H1 (cell line): ENCODE measurements at regions not wholly inside any gene's neighbourhood (a gene's known extent, or its start where the extent isn't known, plus 50 kb on each side); places are given as distances from the start of the nearest gene placed in this dataset.

Experiments
- CTCF ChIA-PET: fragments of 300-600 bp; sonication (Branson Sonifier 250); formaldehyde crosslinking; loops from one replicate; lab custom pipeline; 2021; ENCODE audit not compliant: partially characterized antibody; lab: Charles Lee
- POLR2A ChIA-PET: fragments of 300-600 bp; sonication (Branson Sonifier 250); formaldehyde crosslinking; loops from one replicate; lab custom pipeline; 2021; ENCODE audit warnings: inconsistent platforms; ENCODE audit not compliant: partially characterized antibody; lab: Charles Lee
- DNase-seq, 2 experiments: peaks; one replicate each; pipeline versions ENCODE4 v3.0.0 to v3.0.0-alpha.2; 2010 to 2022; ENCODE audit warnings: low spot score in 2 of 2, low read depth in 1 of 2, mixed read lengths in 1 of 2
- FAIRE-seq: peaks from 2 replicates; lab custom pipeline; 2011; peaks lifted over from hg19 to GRCh38; lab: Jason Lieb, UNC
- H2AFZ ChIP-seq: 2 replicates; pipeline ENCODE4 v1.8.1; 2012; ENCODE audit warnings: low read length, inconsistent platforms
- H2AK5ac ChIP-seq: 2 replicates; pipeline ENCODE4 v1.6.1; 2013; ENCODE audit warnings: low read depth, low read length
- H2BK120ac ChIP-seq: replicated peaks from 2 replicates; pipeline ENCODE3; 2013; ENCODE audit warnings: low read depth, low read length, inconsistent platforms
- H2BK12ac ChIP-seq: 2 replicates; pipeline ENCODE4 v1.6.1; 2013; ENCODE audit warnings: low read depth, low read length
- H2BK15ac ChIP-seq: 2 replicates; pipeline ENCODE4 v1.6.1; 2013; ENCODE audit warnings: low read length
- H2BK20ac ChIP-seq: 2 replicates; pipeline ENCODE4 v1.6.1; 2013; ENCODE audit warnings: low read length
- H2BK5ac ChIP-seq: 2 replicates; pipeline ENCODE4 v1.6.1; 2013; ENCODE audit warnings: low read depth, low read length
- H3K14ac ChIP-seq: 2 replicates; pipeline ENCODE4 v1.6.1; 2013; ENCODE audit warnings: inconsistent platforms; ENCODE audit not compliant: insufficient read length
- H3K18ac ChIP-seq: 2 replicates; pipeline ENCODE4 v1.6.1; 2013; ENCODE audit warnings: low read length; ENCODE audit errors: extremely low read depth
- H3K23ac ChIP-seq: 2 replicates; pipeline ENCODE4 v1.6.1; 2013; ENCODE audit warnings: inconsistent platforms; ENCODE audit not compliant: insufficient read length
- H3K23me2 ChIP-seq: 2 replicates; pipeline ENCODE4 v1.6.1; 2013; ENCODE audit warnings: low read depth, low read length
- H3K27ac ChIP-seq: 2 replicates; pipeline ENCODE4 v1.6.1; 2011; ENCODE audit warnings: low read depth, low read length, inconsistent platforms
- H3K27me3 ChIP-seq, 4 experiments: replicated peaks in 1 of 4; 1 replicate in 1 of 4; 2 replicates in 3 of 4; pipeline versions ENCODE4 v1.6.1 to v1.8.1; 2011 to 2013; ENCODE audit warnings: low read length in 3 of 4, mild to moderate bottlenecking in 3 of 4, inconsistent platforms in 2 of 4, mixed read lengths in 2 of 4, moderate library complexity in 1 of 4; ENCODE audit not compliant: control insufficient read depth in 3 of 4, insufficient read depth in 3 of 4; ENCODE audit errors: extremely low read depth in 1 of 4
- H3K36me3 ChIP-seq, 4 experiments: 2 replicates each; pipeline versions ENCODE4 v1.6.1 to v1.8.1; 2011 to 2013; ENCODE audit warnings: mild to moderate bottlenecking in 4 of 4, low read length in 3 of 4, moderate library complexity in 2 of 4, control low read depth in 1 of 4, inconsistent platforms in 1 of 4; ENCODE audit not compliant: insufficient read depth in 4 of 4, control insufficient read depth in 2 of 4
- H3K4ac ChIP-seq: replicated peaks from 2 replicates; pipeline ENCODE3; 2013; ENCODE audit warnings: low read length, low read depth, mixed read lengths, inconsistent platforms; ENCODE audit not compliant: insufficient read length
- H3K4me1 ChIP-seq, 4 experiments: replicated peaks in 1 of 4; 1 replicate in 1 of 4; 2 replicates in 3 of 4; pipeline versions ENCODE4 v1.6.1 to v1.8.1; 2011 to 2013; ENCODE audit warnings: low read length in 3 of 4, inconsistent platforms in 2 of 4, mixed read lengths in 1 of 4; ENCODE audit not compliant: insufficient read depth in 4 of 4, control insufficient read depth in 3 of 4
- H3K4me2 ChIP-seq, 2 experiments: 2 replicates each; pipeline versions ENCODE4 v1.6.1 to v1.8.1; 2011 to 2013; ENCODE audit warnings: low read depth in 2 of 2, low read length in 2 of 2, control low read depth in 1 of 2, inconsistent platforms in 1 of 2, mild to moderate bottlenecking in 1 of 2; ENCODE audit not compliant: insufficient read depth in 1 of 2
- H3K4me3 ChIP-seq, 4 experiments: fragments of 200-600, 300-600 bp in 1 of 4; sonication (generic), shearing (Covaris generic), sonication (Bioruptor Twin) in 1 of 4; 2 replicates each; pipeline versions ENCODE4 v1.5.1 to v1.8.1; 2011 to 2016; ENCODE audit warnings: low read length in 4 of 4, low read depth in 3 of 4, control low read depth in 2 of 4, inconsistent platforms in 2 of 4, mild to moderate bottlenecking in 2 of 4, mixed read lengths in 1 of 4, moderate library complexity in 1 of 4; ENCODE audit not compliant: insufficient read depth in 2 of 4; ENCODE audit errors: extremely low read depth in 1 of 4
- H3K56ac ChIP-seq: replicated peaks from 2 replicates; pipeline ENCODE3; 2013; ENCODE audit warnings: low read depth, mild to moderate bottlenecking, mixed read lengths, low read length, inconsistent platforms; ENCODE audit not compliant: insufficient read length
- H3K79me1 ChIP-seq: 2 replicates; pipeline ENCODE4 v1.6.1; 2013; ENCODE audit warnings: low read depth, low read length, control low read depth
- H3K79me2 ChIP-seq, 2 experiments: 2 replicates each; pipeline versions ENCODE4 v1.6.1 to v1.8.1; 2012 to 2013; ENCODE audit warnings: low read length in 2 of 2, mild to moderate bottlenecking in 2 of 2, inconsistent platforms in 1 of 2; ENCODE audit not compliant: insufficient read depth in 2 of 2, control insufficient read depth in 1 of 2
- H3K9ac ChIP-seq, 4 experiments: replicated peaks in 1 of 4; 1 replicate in 1 of 4; 2 replicates in 3 of 4; pipeline versions ENCODE4 v1.6.1 to v1.8.1; 2011 to 2013; ENCODE audit warnings: low read depth in 3 of 4, low read length in 3 of 4, control low read depth in 2 of 4, mild to moderate bottlenecking in 2 of 4, moderate library complexity in 2 of 4, inconsistent platforms in 1 of 4; ENCODE audit errors: extremely low read depth in 1 of 4
- H3K9me3 ChIP-seq, 2 experiments: 2 replicates each; pipeline versions ENCODE4 v1.6.1 to v1.8.1; 2012 to 2013; ENCODE audit warnings: mild to moderate bottlenecking in 2 of 2, moderate library complexity in 2 of 2, control low read depth in 1 of 2, inconsistent platforms in 1 of 2, low read depth in 1 of 2, low read length in 1 of 2, mixed read lengths in 1 of 2; ENCODE audit not compliant: insufficient read depth in 2 of 2
- H4K20me1 ChIP-seq, 2 experiments: replicated peaks in 1 of 2; 2 replicates each; pipeline versions ENCODE3 to v1.8.1; 2011 to 2013; ENCODE audit warnings: inconsistent platforms in 2 of 2, low read length in 2 of 2, mild to moderate bottlenecking in 1 of 2; ENCODE audit not compliant: insufficient read depth in 2 of 2, control insufficient read depth in 1 of 2
- H4K5ac ChIP-seq: 2 replicates; pipeline ENCODE4 v1.6.1; 2013; ENCODE audit warnings: low read length, low read depth, mixed read lengths, inconsistent platforms; ENCODE audit not compliant: insufficient read length
- H4K8ac ChIP-seq: 2 replicates; pipeline ENCODE4 v1.8.0; 2013; ENCODE audit warnings: mild to moderate bottlenecking, moderate library complexity, low read length, inconsistent platforms; ENCODE audit not compliant: insufficient read depth; ENCODE audit errors: extremely low read depth
- H4K91ac ChIP-seq: replicated peaks from 2 replicates; pipeline ENCODE3; 2013; ENCODE audit warnings: low read length, mixed read lengths, inconsistent platforms; ENCODE audit not compliant: insufficient read length
- CREB1 ChIP-seq: IDR thresholded peaks from 2 replicates; pipeline ENCODE4 v1.6.1; 2012; ENCODE audit warnings: inconsistent platforms
- JUN ChIP-seq: IDR thresholded peaks from 2 replicates; pipeline ENCODE4 v1.6.1; 2011; ENCODE audit warnings: low read depth, mild to moderate bottlenecking, improper control_type of control experiment, low read length
- RFX5 ChIP-seq: IDR thresholded peaks from 2 replicates; pipeline ENCODE4 v1.6.1; 2011; ENCODE audit warnings: low read depth, low read length, improper control_type of control experiment, borderline replicate concordance
- RXRA ChIP-seq: IDR thresholded peaks from 2 replicates; pipeline ENCODE4 v1.6.1; 2011; ENCODE audit warnings: low read depth, mild to moderate bottlenecking, low read length, moderate library complexity; ENCODE audit not compliant: insufficient read depth
- SIRT6 ChIP-seq: IDR thresholded peaks from one replicate; pipeline ENCODE4 v1.7.1; 2012; ENCODE audit warnings: low read length, inconsistent platforms
- SRF ChIP-seq: IDR thresholded peaks from 2 replicates; pipeline ENCODE4 v1.6.1; 2011; ENCODE audit warnings: mild to moderate bottlenecking, low read depth, low read length, moderate library complexity
- SUZ12 ChIP-seq: fragments of 200-600 bp; sonication (generic); IDR thresholded peaks from 2 replicates; pipeline ENCODE4 v1.6.1; 2012; ENCODE audit warnings: mild to moderate bottlenecking, inconsistent platforms, low read length, moderate library complexity, mixed read lengths
- WGBS, 2 experiments: shearing (Covaris generic) in 1 of 2; methylation state at CpG; one replicate each; pipeline versions ENCODE4 v1.1.6 to v1.1.7; 2013 to 2015; ENCODE audit warnings: low lambda C conversion rate in 2 of 2, mixed read lengths in 2 of 2, inconsistent platforms in 1 of 2, low coverage in 1 of 2, missing lambda C conversion rate in 1 of 2; ENCODE audit not compliant: insufficient replicate concordance in 2 of 2, insufficient coverage in 1 of 2, insufficient read length in 1 of 2; ENCODE audit errors: extremely low coverage in 1 of 2, missing lambda C conversion rate in 1 of 2; 5-methylcytosine and 5-hydroxymethylcytosine counted together

GRCh38 chr1:30169269-30169668, 554.1 kb downstream of the MATN1 start:
- no peak overlapping the region for H4K5ac ChIP-seq
- no peak overlapping the region for H3K27ac ChIP-seq
- no peak overlapping the region for H2AK5ac ChIP-seq
- H3K4me1 ChIP-seq = no peaks in the 10 kb centered on the region
- CTCF ChIA-PET = interaction anchor here (0.7 to 1.6 kb wide), 2 partner anchors 64 to 211 kb away, joined by 3 to 5 read pairs; no protein-coding TSS in a partner anchor
- H3K4ac ChIP-seq = no peak overlapping the region
- H3K79me2 ChIP-seq = no peaks in the 10 kb centered on the region
- H3K56ac ChIP-seq = no peak overlapping the region
- no peak overlapping the region for H4K8ac ChIP-seq
- no peak overlapping the region for H2BK5ac ChIP-seq
- H3K9me3 ChIP-seq = no peaks in the 10 kb centered on the region
- H2AFZ ChIP-seq = no peak overlapping the region
- H3K14ac ChIP-seq = no peak overlapping the region
- H2BK12ac ChIP-seq = no peak overlapping the region
- no peak overlapping the region for H3K18ac ChIP-seq
- DNase-seq (no peak), FAIRE-seq (no peak)
- POLR2A ChIA-PET = no interaction called here
- H2BK15ac ChIP-seq = no peak overlapping the region
- no peak overlapping the region for H3K23ac ChIP-seq
- H3K79me1 ChIP-seq = no peaks in the 10 kb centered on the region
- no peak overlapping the region for H4K91ac ChIP-seq
- no peaks in the 10 kb centered on the region for H3K27me3 ChIP-seq
- no peak overlapping the region for H2BK120ac ChIP-seq
- H3K23me2 ChIP-seq = no peaks in the 10 kb centered on the region
- H4K20me1 ChIP-seq = no peaks in the 10 kb centered on the region
- H3K36me3 ChIP-seq = no peaks in the 10 kb centered on the region; a peak in 1 of 8 replicates
- TF ChIP-seq RXRA (no peak), RFX5 (no peak), SIRT6 (no peak), CREB1 (no peak), SUZ12 (no peak), JUN (no peak), SRF (no peak)
- WGBS, 2 experiments = 97% methylated on average over 4 of the region's 4 CpGs; no CpG with 5 or more reads in 1 of the 2 experiments
- no peak overlapping the region for H3K4me3 ChIP-seq
- no peak overlapping the region for H3K4me2 ChIP-seq
- no peak overlapping the region for H2BK20ac ChIP-seq
- H3K9ac ChIP-seq = no peak overlapping the region
